RWPE1 (cell line): ENCODE measurements at regions not wholly inside any gene's neighbourhood (a gene's known extent, or its start where the extent isn't known, plus 50 kb on each side); places are given as distances from the start of the nearest gene placed in this dataset.
"Not testable (repeated sequence)": the region's sequence is repeated elsewhere in the genome, so short reads cannot be mapped to it uniquely, and the experiment has no call there.

Source experiments
- CTCF ChIA-PET: fragments of 350-600 bp; sonication (Branson Sonifier 250); formaldehyde crosslinking; extraction: SDS; loops from one replicate; lab custom pipeline; 2021; lab: Yijun Ruan, JAX
- POLR2A ChIA-PET: fragments of 400-600 bp; formaldehyde crosslinking; extraction: SDS; loops from one replicate; lab custom pipeline; 2020; ENCODE audit warnings: antibody characterized with exemption; ENCODE audit not compliant: low non-redundant PET; lab: Yijun Ruan, JAX
- DNase-seq: peaks from one replicate; pipeline ENCODE4 v3.0.0; 2012; ENCODE audit warnings: low spot score
- H3K27ac ChIP-seq: fragments of 450-650 bp; 2 replicates; pipeline ENCODE4 v1.5.1; 2017
- CTCF ChIP-seq: fragments of 450-650 bp; conservative IDR thresholded peaks from 2 replicates; pipeline ENCODE4 v1.5.1; 2017; ENCODE audit warnings: low read depth, mild to moderate bottlenecking

GRCh38 chr5:167936022-167936421 is 355.4 kb upstream of the WWC1 start:
- ChIA-PET CTCF (no interaction called here), POLR2A (no interaction called here)
- no peak for DNase-seq
- H3K27ac ChIP-seq, result no peak overlapping the region
- no peak for TF ChIP-seq CTCF

DNA sequence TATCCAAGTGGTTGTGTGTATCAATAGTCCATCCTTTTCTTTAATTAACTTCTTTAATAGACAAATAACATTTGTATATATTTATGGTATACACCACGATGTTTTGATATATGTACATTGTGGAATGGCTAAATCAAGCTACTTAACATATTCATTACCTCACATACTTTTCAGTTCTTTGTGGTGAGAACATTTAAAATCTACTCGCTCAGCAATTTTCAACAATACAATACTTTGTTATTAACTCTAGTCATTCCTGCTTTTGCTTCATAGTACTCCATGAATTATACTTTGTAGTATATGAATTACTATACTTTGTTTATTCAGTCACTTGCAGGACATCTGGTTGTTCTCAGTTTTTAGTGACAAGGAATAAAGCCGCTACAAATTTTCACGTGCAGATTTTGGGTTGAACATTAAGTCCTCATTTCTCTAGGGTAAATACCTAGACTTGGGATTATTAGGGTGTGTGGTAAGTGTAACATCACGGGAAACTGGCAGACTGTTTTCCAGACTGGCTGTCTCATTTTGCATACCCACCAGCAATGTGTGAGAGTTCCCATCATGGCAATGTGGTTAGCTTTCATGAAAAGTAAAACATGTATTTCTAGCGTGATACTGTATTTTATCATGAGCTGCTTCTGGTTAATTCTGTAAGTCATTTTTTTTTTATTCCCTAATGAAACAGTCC is 354.4 kb upstream of the WWC1 start:
- ChIA-PET POLR2A (no interaction called here), CTCF (interaction anchor here (0.6 to 0.8 kb wide), 2 partner anchors 10 to 193 kb away, joined by 4 to 5 read pairs; no protein-coding TSS in a partner anchor)
- H3K27ac ChIP-seq, result no peak overlapping the region
- TF ChIP-seq CTCF, result no peak
- no peak for DNase-seq

- ChIA-PET CTCF (interaction anchor here (0.6 to 0.8 kb wide), 2 partner anchors 9 to 194 kb away, joined by 4 to 5 read pairs; no protein-coding TSS in a partner anchor), POLR2A (no interaction called here)
- no peak for DNase-seq
- no peak for TF ChIP-seq CTCF
- no peak overlapping the region for H3K27ac ChIP-seq
Observed at GRCh38 chr5:167937635-167937998, 353.8 kb upstream of the WWC1 start.

DNA sequence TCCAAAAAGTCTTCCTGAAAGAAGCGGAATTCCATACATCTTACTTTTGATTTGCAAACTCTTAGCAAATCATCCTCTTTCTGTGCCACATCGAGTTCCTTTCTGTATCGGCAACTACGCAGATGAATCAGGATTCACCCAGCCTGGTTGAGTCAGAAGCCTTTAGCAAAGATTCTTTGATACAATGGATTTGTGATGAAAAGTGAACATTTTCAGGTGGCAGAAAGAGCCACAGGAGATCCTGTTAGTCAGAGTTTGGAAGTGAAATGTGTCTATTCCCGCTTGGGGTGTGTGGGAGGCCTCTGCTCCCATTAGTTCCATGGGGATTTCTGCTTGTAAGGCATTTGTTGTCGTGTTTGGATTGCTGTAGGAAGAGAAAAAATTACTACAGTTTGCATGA is 351.8 kb upstream of the WWC1 start:
- ChIA-PET POLR2A (no interaction called here), CTCF (no interaction called here)
- no peak overlapping the region for H3K27ac ChIP-seq
- no peak for DNase-seq
- no peak for TF ChIP-seq CTCF

GRCh38 chr5:167940911-167941310 is 350.5 kb upstream of the WWC1 start:
- no peak for TF ChIP-seq CTCF
- no peak overlapping the region for H3K27ac ChIP-seq
- ChIA-PET POLR2A (no interaction called here), CTCF (no interaction called here)
- no peak for DNase-seq

DNA sequence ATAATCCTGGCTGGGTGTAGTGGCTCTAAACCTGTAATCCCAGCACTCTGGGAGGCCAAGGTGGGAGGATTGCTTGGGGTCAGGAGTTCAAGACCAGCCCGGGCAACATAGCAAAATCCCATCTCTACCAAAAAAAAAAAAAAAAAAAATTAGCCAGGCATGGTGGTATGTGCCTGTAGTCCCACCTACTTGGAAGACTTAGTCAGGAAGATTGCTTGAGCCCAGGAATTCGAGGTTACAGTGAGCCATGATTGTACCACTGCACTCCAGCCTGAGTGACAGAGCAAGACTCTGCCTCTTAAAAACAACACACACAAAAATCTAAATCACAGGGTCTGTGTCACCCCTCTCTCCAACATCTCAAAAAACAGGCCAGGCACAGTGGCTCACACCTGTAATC is 349.9 kb upstream of the WWC1 start:
- H3K27ac ChIP-seq, DNase-seq, POLR2A ChIA-PET, CTCF ChIA-PET: not testable (repeated sequence)

- POLR2A ChIA-PET, result no interaction called here
- TF ChIP-seq CTCF, result no peak
- DNase-seq, result no peak
- CTCF ChIA-PET, result interaction anchor here (0.6 kb wide), 1 partner anchor 802 kb away, joined by 4 read pairs; no protein-coding TSS in a partner anchor
- H3K27ac ChIP-seq, result no peak overlapping the region
Observed at GRCh38 chr5:167943343-167943742, 348.1 kb upstream of the WWC1 start.
